Lower leg skin (tissue), 4 donors: ENCODE measurements at regions not wholly inside any gene's neighbourhood (a gene's known extent, or its start where the extent isn't known, plus 50 kb on each side); places are given as distances from the start of the nearest gene placed in this dataset.

Source experiments
- DNase-seq, 2 donors: peaks; one replicate each; pipeline ENCODE4 v3.0.0-alpha.2; 2019; ENCODE audit warnings: low spot score in 2 of 2
- H3K4me3 ChIP-seq: fragments of 200-600 bp; sonication (generic); 2 replicates; pipeline ENCODE4 v1.5.1; 2017; ENCODE audit warnings: mild to moderate bottlenecking, low read depth; ENCODE audit not compliant: poor library complexity, severe bottlenecking
- POLR2A ChIP-seq, 2 donors: fragments of 450-650 bp; IDR thresholded peaks; one replicate each; pipeline ENCODE4 v1.6.1; 2016 to 2017; ENCODE audit warnings: antibody characterized with exemption in 2 of 2, mild to moderate bottlenecking in 1 of 2, moderate library complexity in 1 of 2
- WGBS, 2 donors: methylation state at CpG; one replicate each; pipeline ENCODE4 v1.1.5; 2018; 5-methylcytosine and 5-hydroxymethylcytosine counted together
- intact Hi-C: fragments of 100-400 bp; cut with DNase I; formaldehyde crosslinking; loops from one replicate; pipeline ENCODE4 v1.15.0; 2023; ENCODE audit warnings: low total_unique reads
- TF ChIP-seq, protein P1 (sequence below), 3 donors: fragments of 450-650 bp; IDR thresholded peaks; one replicate each; pipeline ENCODE4 v1.5.1; 2016; ENCODE audit warnings: antibody characterized with exemption in 3 of 3, mild to moderate bottlenecking in 3 of 3, moderate library complexity in 2 of 3

- no peak overlapping the region for H3K4me3 ChIP-seq
- TF ChIP-seq, protein P1, sequence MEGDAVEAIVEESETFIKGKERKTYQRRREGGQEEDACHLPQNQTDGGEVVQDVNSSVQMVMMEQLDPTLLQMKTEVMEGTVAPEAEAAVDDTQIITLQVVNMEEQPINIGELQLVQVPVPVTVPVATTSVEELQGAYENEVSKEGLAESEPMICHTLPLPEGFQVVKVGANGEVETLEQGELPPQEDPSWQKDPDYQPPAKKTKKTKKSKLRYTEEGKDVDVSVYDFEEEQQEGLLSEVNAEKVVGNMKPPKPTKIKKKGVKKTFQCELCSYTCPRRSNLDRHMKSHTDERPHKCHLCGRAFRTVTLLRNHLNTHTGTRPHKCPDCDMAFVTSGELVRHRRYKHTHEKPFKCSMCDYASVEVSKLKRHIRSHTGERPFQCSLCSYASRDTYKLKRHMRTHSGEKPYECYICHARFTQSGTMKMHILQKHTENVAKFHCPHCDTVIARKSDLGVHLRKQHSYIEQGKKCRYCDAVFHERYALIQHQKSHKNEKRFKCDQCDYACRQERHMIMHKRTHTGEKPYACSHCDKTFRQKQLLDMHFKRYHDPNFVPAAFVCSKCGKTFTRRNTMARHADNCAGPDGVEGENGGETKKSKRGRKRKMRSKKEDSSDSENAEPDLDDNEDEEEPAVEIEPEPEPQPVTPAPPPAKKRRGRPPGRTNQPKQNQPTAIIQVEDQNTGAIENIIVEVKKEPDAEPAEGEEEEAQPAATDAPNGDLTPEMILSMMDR (IDR thresholded peaks at IDR 0.05): no peak
- no peak for TF ChIP-seq POLR2A (IDR thresholded peaks at IDR 0.05)
- 60 to 68% methylated on average over 8 of the region's 8 CpGs for WGBS, 2 donors
- DNase-seq: peak in 1 of 2 donors; percentile 75
- intact Hi-C loops: no loop called here
Observed at GRCh38 chr20:40442181-40442963, 246.7 kb downstream of the MAFB start.

- intact Hi-C loops: no loop called here
- WGBS, 2 donors: 87 to 91% methylated on average over 3 of the region's 3 CpGs
Observed at GRCh38 chr20:40441771-40442170, 247.3 kb downstream of the MAFB start.

GRCh38 chr20:40438161-40438830, 250.7 kb downstream of the MAFB start:
- 81 to 84% methylated on average over 8 of the region's 8 CpGs for WGBS, 2 donors
- no peak for DNase-seq
- intact Hi-C loops: no loop called here

More at GRCh38 chr20:40441771-40442170, 247.3 kb downstream of the MAFB start:
- DNase-seq: peak in 1 of 2 donors; percentile 9
- no peak overlapping the region for H3K4me3 ChIP-seq
- no peak for TF ChIP-seq POLR2A (IDR thresholded peaks at IDR 0.05)
- TF ChIP-seq, protein P1 (IDR thresholded peaks at IDR 0.05): no peak

GRCh38 chr20:40436011-40436410, 253.0 kb downstream of the MAFB start:
- TF ChIP-seq POLR2A (IDR thresholded peaks at IDR 0.05): no peak
- TF ChIP-seq, protein P1 (IDR thresholded peaks at IDR 0.05): no peak
- H3K4me3 ChIP-seq: no peak overlapping the region
- 93 to 96% methylated on average over 1 of the region's 1 CpG for WGBS, 2 donors
- intact Hi-C loops: no loop called here
- DNase-seq: no peak

More at GRCh38 chr20:40438161-40438830, 250.7 kb downstream of the MAFB start:
- no peak overlapping the region for H3K4me3 ChIP-seq
- TF ChIP-seq, protein P1 (IDR thresholded peaks at IDR 0.05): no peak
- no peak for TF ChIP-seq POLR2A (IDR thresholded peaks at IDR 0.05)

GRCh38 chr20:40435146-40435895, 253.7 kb downstream of the MAFB start:
- H3K4me3 ChIP-seq: no peak overlapping the region
- 88 to 90% methylated on average over 4 of the region's 4 CpGs for WGBS, 2 donors
- no peak for TF ChIP-seq POLR2A (IDR thresholded peaks at IDR 0.05)
- TF ChIP-seq, protein P1 (IDR thresholded peaks at IDR 0.05): no peak
- intact Hi-C loops: no loop called here
- DNase-seq: peak in 1 of 2 donors; percentile 57
